ENCODE measurements at regions not wholly inside any gene's neighbourhood (a gene's known extent, or its start where the extent isn't known, plus 50 kb on each side); places are given as distances from the start of the nearest gene placed in this dataset.
"Not testable (repeated sequence)": the region's sequence is repeated elsewhere in the genome, so short reads cannot be mapped to it uniquely, and the experiment has no call there.

GRCh38 chr20:26218301-26218700 is 521.6 kb upstream of the ZNF337 start:
- DNase-seq (ENCODE audit: low read depth in 2 of 3, low spot score in 2 of 3) = no peak

DNA sequence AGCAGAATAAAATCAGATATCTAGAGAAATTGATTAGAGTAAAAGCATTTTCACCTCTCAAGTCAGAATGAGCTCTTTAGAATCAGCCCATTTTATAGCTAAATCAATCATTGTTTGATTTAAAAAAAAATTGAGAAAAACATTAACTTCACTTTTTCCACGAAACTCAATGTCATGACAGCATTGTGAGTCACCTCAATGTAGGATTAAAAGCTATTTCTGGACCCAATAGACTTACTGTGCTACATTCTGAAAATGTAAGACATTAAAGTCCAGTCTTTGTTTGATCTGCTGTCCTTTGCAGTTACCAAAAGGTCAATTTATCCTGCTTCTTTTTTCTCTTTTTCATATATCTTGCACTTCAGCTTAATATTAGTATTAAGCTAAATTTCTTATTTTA is 519.4 kb upstream of the ZNF337 start:
- DNase-seq (ENCODE audit: low read depth in 2 of 3, low spot score in 2 of 3) = no peak

DNA sequence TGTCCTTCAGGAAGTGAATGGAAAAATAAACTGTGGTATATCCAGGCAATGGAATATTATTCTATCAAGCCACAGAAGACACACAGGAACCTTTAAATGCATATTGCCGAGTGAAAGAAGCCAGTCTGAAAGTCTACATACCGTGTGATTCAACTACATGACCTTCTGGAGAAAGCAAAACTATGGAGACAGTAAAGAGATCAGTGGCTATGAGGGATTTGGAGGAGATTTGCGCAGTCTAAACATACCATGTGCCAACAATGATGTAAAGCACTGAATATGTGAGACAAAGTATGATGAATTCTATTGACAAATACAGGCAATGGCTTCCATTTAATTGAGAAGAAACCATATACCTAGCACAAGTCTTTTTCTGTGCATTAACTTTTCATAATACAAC is 518.3 kb upstream of the ZNF337 start:
- DNase-seq (ENCODE audit: low read depth in 2 of 3, low spot score in 2 of 3) = no peak

GRCh38 chr20:26209171-26209941 is 512.7 kb upstream of the ZNF337 start:
- no peak for DNase-seq (ENCODE audit: low read depth in 2 of 3, low spot score in 2 of 3)

GRCh38 chr20:26208296-26209091 is 511.8 kb upstream of the ZNF337 start:
- peak in 1 of 3 experiments; percentile 3 for DNase-seq (ENCODE audit: low read depth in 2 of 3, low spot score in 2 of 3)

DNA sequence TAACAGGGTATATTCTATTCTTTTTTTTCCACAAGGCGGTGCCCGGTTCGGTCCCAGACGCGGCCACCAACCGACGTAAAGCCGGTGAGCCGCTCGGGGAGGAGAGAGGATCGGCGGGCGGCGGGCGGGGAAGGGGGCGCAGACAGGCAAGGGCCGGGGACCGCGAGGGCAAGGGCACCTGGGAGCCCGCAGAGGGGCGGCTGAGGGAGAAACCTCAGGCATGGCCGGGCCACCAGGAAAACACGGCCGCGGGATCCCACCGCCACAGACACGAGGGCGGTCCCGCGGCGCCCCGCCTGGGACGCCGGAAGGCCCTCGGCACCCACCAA is 511.3 kb upstream of the ZNF337 start:
- DNase-seq (ENCODE audit: low read depth in 2 of 3, low spot score in 2 of 3) = peak in 1 of 3 experiments; percentile 1

GRCh38 chr20:26207237-26207966 is 510.7 kb upstream of the ZNF337 start:
- DNase-seq (ENCODE audit: low read depth in 2 of 3, low spot score in 2 of 3) = no peak

DNA sequence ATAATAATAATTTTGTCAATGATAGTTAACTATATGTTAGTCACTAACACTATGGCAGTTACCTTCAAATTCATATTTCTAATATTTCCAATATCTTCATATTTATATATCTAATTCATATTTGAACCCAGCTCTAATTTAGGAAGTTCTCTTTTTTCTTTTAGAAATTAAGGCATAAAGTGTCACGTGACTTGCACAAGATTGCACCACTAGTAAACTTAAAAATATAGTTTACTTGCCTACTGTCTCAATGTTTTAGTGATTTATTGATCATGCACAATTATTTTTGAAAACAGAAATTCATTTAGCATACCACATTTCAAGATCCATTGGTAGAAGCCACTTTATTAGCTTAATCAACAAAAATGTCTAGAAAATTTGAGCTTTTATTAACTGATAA is 508.7 kb upstream of the ZNF337 start:
- no peak for DNase-seq (ENCODE audit: low read depth in 2 of 3, low spot score in 2 of 3)

DNA sequence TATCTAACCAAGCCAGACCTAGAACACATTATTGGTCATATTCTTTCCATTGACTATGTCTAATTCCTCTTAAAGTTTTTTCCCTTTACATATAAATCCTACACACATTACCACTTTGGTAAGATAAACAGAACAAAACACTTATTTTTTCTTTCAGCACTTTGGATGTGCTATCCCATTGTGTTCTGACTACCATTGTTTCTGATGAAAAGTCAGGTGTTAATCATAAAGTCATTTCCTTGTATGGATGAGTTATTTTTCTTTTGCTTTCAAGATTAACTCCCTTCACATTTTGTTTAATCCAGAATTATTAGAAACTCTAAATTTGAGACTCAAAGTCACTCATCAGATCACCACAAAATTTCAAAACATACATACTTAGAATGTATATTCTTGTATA is 504.4 kb upstream of the ZNF337 start:
- not testable (repeated sequence) for DNase-seq (ENCODE audit: low read depth in 2 of 3, low spot score in 2 of 3)

DNA sequence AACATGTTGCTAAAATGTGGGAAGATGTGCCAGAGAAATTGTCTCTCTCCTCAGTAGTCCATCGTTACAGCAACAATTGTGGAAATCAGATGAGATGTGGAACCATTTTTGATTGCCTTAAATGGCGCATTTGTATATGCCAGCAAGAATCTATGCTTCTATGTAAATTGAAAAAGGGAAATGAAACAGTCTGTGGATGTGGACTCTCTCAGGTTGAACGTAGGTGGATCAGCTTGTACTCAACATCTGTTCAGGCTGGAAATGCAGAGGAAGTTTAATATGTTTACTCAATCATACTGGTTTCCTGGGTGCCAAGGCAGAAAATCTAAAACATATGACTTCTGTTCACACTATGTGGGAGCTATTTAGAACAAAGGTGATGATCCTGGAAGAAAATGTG is 490.7 kb upstream of the ZNF337 start:
- not testable (repeated sequence) for DNase-seq (ENCODE audit: low read depth in 2 of 3, low spot score in 2 of 3)

GRCh38 chr20:26183720-26184119 is 487.1 kb upstream of the ZNF337 start:
- not testable (repeated sequence) for DNase-seq (ENCODE audit: low read depth in 2 of 3, low spot score in 2 of 3)

DNA sequence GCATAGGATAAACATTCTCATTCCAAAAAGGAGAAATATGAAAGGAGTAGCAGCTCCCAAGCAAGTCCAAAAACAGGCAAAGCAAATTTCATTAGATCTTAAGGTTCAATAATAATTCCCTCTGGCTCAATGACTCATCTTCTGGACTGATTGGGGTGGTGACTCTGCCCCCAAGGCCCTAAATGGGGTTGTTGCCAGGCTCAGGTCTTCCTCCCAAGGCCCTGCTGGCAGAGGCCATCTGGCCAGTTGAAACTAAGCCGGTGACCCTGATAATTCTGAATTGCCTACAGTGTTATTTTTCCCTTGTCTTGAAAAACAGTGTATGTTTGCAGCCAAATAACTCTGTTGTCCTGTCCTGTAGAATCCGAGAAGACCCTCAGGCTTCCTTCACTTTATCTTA is 484.7 kb upstream of the ZNF337 start:
- not testable (repeated sequence) for DNase-seq (ENCODE audit: low read depth in 2 of 3, low spot score in 2 of 3)

GRCh38 chr20:26171875-26172274 is 475.2 kb upstream of the ZNF337 start:
- DNase-seq (ENCODE audit: low read depth in 2 of 3, low spot score in 2 of 3) = not testable (repeated sequence)

DNA sequence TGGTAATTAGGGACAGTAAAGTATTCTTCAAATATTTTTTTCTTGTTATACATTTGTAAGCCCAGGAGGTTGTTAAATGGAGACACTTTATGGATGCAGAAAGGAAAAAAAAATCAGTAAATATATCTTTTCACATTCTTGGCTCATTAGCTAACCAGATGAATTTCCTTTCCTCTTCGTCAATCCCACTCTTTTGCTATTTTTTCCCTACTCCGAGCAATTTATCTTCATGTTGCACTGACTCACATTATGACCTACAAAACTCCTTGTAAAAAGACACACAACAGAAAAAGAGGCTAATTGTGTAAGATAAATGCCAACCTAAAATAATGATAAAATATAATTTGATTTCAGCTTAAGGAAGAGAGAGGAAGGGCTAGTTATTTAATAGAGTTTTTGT is 472.9 kb upstream of the ZNF337 start:
- DNase-seq (ENCODE audit: low read depth in 2 of 3, low spot score in 2 of 3) = no peak

- no peak for DNase-seq (ENCODE audit: low read depth in 2 of 3, low spot score in 2 of 3)
Observed at GRCh38 chr20:26167499-26167898, 470.8 kb upstream of the ZNF337 start.

DNA sequence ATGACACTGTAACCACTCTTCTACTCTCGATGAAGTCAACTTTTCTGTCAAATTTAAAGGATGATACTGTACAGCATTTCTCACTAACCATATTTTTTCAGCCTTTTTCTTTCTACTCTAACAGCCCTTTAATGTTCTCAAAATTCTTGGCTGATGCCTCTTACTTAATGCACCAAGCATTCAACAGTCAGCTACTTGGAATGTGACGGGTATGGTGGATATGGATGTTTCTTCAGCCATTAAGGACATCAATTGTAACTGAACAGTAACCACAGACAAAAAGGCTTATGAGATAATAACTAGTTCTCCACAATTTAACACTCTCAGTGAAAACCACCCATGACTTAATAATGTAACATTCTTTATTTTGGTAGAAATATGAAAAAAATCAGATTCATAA is 467.2 kb upstream of the ZNF337 start:
- DNase-seq (ENCODE audit: low read depth in 2 of 3, low spot score in 2 of 3) = no peak

DNA sequence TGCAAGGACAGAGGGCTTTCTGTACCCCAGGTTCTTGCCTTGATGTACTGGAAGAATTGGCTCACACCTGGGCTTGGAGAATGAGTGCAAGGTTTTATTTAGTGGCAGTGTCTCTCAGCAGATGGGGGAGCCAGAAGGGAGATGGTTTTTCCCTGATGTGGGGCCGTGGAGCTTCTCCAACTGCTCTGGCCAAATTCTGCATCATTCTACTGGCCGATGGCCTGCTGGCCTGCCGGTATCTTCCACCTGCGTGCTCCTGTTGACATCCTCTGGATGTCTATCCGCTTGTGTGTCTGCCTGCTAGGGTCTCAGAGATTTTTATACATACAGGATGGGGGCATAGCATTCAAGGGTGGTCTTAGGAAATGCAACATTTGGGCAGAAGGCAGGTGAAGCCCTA is 466.5 kb upstream of the ZNF337 start:
- DNase-seq (ENCODE audit: low read depth in 2 of 3, low spot score in 2 of 3) = not testable (repeated sequence)

DNA sequence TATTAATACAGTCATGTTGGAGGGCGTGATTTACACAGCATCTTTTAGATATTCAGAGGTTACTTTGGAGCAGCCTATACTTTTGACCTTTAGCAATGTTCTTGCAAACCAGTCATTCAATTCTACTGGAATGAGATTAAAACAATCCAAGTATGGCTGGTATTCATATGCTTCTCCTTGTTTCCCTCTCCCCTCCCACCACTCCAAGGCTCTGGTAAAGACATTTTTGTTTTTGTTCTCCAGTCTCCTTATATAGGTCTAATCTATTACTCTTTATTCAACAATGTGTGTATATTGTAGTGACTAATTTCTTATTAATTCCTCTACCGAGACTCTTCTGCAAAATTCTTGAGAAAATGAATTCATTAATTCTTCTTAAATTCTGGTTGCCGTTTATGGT is 465.1 kb upstream of the ZNF337 start:
- not testable (repeated sequence) for DNase-seq (ENCODE audit: low read depth in 2 of 3, low spot score in 2 of 3)

DNA sequence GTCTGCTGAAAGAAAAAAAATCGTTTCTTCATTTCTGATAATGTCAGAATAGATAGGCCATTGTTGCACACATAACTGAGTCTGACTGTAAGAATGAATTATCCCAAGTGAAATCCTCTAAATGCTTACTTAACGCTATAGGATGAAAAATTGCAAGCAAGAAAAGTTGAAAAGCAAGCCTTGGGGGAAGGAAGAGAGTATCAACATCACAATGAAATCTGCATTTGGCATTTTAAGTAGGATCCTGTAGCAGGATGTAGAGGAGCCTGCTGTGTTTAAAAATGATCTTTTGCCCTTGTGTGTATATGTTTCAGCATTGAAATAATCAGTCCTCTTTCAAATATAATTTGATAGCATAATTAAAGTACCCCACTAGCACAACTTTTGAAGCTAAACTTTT is 464.3 kb upstream of the ZNF337 start:
- DNase-seq (ENCODE audit: low read depth in 2 of 3, low spot score in 2 of 3) = not testable (repeated sequence)

GRCh38 chr20:26154224-26154623 is 457.6 kb upstream of the ZNF337 start:
- no peak for DNase-seq (ENCODE audit: low read depth in 2 of 3, low spot score in 2 of 3)

GRCh38 chr20:26135325-26136110 is 438.9 kb upstream of the ZNF337 start:
- no peak for DNase-seq (ENCODE audit: low read depth in 2 of 3, low spot score in 2 of 3)
